B cell (primary cell): ENCODE measurements at regions not wholly inside any gene's neighbourhood (a gene's known extent, or its start where the extent isn't known, plus 50 kb on each side); places are given as distances from the start of the nearest gene placed in this dataset.
A peak's percentile ranks its signal among the peaks of the same experiment; 100 is the strongest.

ENCODE experiments used
- ATAC-seq: fragments of 200-7000 bp; cut with Tn5 transposase; one replicate; pipeline ENCODE4 v1.10.0; 2021; ENCODE audit warnings: low read depth, mild to moderate bottlenecking, moderate number of reproducible peaks, moderate library complexity
- CTCF ChIA-PET: fragments of 350-600 bp; sonication (Branson Sonifier 250); formaldehyde crosslinking; loops from one replicate; lab custom pipeline; 2021; ENCODE audit warnings: antibody characterized with exemption, inconsistent platforms; lab: Charles Lee
- POLR2A ChIA-PET: fragments of 350-600 bp; sonication (Branson Sonifier 250); formaldehyde crosslinking; loops from one replicate; lab custom pipeline; 2021; ENCODE audit warnings: antibody characterized with exemption; lab: Charles Lee
- DNase-seq: peaks from one replicate; pipeline ENCODE4 v3.0.0; 2013
- H2AFZ ChIP-seq: 2 replicates; pipeline ENCODE4 v1.6.1; 2012; ENCODE audit warnings: mild to moderate bottlenecking, low read depth, low read length; ENCODE audit not compliant: insufficient read depth, poor library complexity, severe bottlenecking
- H3K27ac ChIP-seq, 2 donors: 1 replicate in 1 of 2; 2 replicates in 1 of 2; pipeline ENCODE4 v1.5.1; 2012 to 2013; ENCODE audit warnings: low read length in 2 of 2, mild to moderate bottlenecking in 2 of 2, moderate library complexity in 1 of 2
- H3K27me3 ChIP-seq, 4 experiments: fragments of 200-600 bp in 1 of 4; sonication (generic) in 1 of 4; replicated peaks in 1 of 4; 1 replicate in 2 of 4; 2 replicates in 2 of 4; pipeline versions ENCODE4 v1.6.1 to v1.7.0; 2013 to 2016; ENCODE audit warnings: low read length in 3 of 4, mild to moderate bottlenecking in 2 of 4, mixed read lengths in 1 of 4, moderate library complexity in 1 of 4; ENCODE audit not compliant: insufficient read depth in 4 of 4, control insufficient read depth in 3 of 4; ENCODE audit errors: control extremely low read depth in 1 of 4
- H3K36me3 ChIP-seq, 2 experiments: replicated peaks in 1 of 2; 1 replicate in 1 of 2; 2 replicates in 1 of 2; pipeline versions ENCODE4 v1.6.1 to v1.7.1; 2013; ENCODE audit warnings: low read length in 1 of 2; ENCODE audit not compliant: insufficient read depth in 2 of 2, control insufficient read depth in 1 of 2; ENCODE audit errors: control extremely low read depth in 1 of 2, extremely low read depth in 1 of 2
- H3K4me1 ChIP-seq, 2 donors: fragments of 200-600 bp in 1 of 2; sonication (generic) in 1 of 2; 1 replicate in 1 of 2; 2 replicates in 1 of 2; pipeline versions ENCODE4 v1.5.1 to v1.6.1; 2013 to 2017; ENCODE audit warnings: low read length in 2 of 2; ENCODE audit not compliant: control insufficient read depth in 2 of 2, insufficient read depth in 2 of 2
- H3K4me2 ChIP-seq: replicated peaks from 2 replicates; pipeline ENCODE3; 2012; ENCODE audit warnings: mild to moderate bottlenecking, low read depth, low read length; ENCODE audit not compliant: poor library complexity, severe bottlenecking
- H3K4me3 ChIP-seq, 5 experiments: fragments of 200-600 bp in 1 of 5; sonication (generic) in 1 of 5; 1 replicate in 3 of 5; 2 replicates in 2 of 5; pipeline versions ENCODE4 v1.5.1 to v1.7.0; 2011 to 2016; ENCODE audit warnings: low read length in 4 of 5, mild to moderate bottlenecking in 4 of 5, low read depth in 2 of 5, control low read depth in 1 of 5, moderate library complexity in 1 of 5; ENCODE audit not compliant: insufficient read depth in 1 of 5; ENCODE audit errors: control extremely low read depth in 1 of 5, extremely low read depth in 1 of 5
- H3K79me2 ChIP-seq: fragments of 200-600 bp; sonication (generic); one replicate; pipeline ENCODE4 v1.6.0; 2016; ENCODE audit warnings: low read length; ENCODE audit not compliant: control insufficient read depth, insufficient read depth
- H3K9ac ChIP-seq: fragments of 200-600 bp; sonication (generic); 2 replicates; pipeline ENCODE4 v1.6.1; 2017; ENCODE audit warnings: mild to moderate bottlenecking, low read length, moderate library complexity
- H3K9me3 ChIP-seq, 3 donors: one replicate each; pipeline versions ENCODE4 v1.6.1 to v1.7.1; 2013; ENCODE audit warnings: low read length in 2 of 3; ENCODE audit not compliant: control insufficient read depth in 2 of 3, insufficient read depth in 1 of 3; ENCODE audit errors: control extremely low read depth in 1 of 3
- H4K20me1 ChIP-seq: 2 replicates; pipeline ENCODE4 v1.6.0; 2012; ENCODE audit warnings: mild to moderate bottlenecking, low read length; ENCODE audit not compliant: insufficient read depth, control insufficient read depth, poor library complexity, severe bottlenecking
- H3K27ac Mint-ChIP-seq: one replicate; pipeline ENCODE4 v1.8.0; 2021; ENCODE audit warnings: mixed read lengths
- H3K27me3 Mint-ChIP-seq: one replicate; pipeline ENCODE4 v1.8.0; 2021; ENCODE audit warnings: mixed read lengths
- H3K4me1 Mint-ChIP-seq: one replicate; pipeline ENCODE4 v1.8.0; 2021; ENCODE audit warnings: mixed read lengths
- H3K4me3 Mint-ChIP-seq: one replicate; pipeline ENCODE4 v1.8.0; 2021; ENCODE audit warnings: mixed read lengths
- H3K9me3 Mint-ChIP-seq: one replicate; pipeline ENCODE4 v1.8.0; 2022; ENCODE audit warnings: mixed read lengths; ENCODE audit not compliant: insufficient read depth
- CTCF ChIP-seq: fragments of 200-600 bp; IDR thresholded peaks from one replicate; pipeline ENCODE4 v1.8.0; 2022; ENCODE audit warnings: antibody characterized with exemption, mild to moderate bottlenecking
- EZH2 ChIP-seq: IDR thresholded peaks from 2 replicates; pipeline ENCODE4 v1.6.1; 2012; ENCODE audit warnings: borderline replicate concordance, low read depth, mild to moderate bottlenecking, moderate library complexity, low read length; ENCODE audit not compliant: insufficient read depth, poor library complexity, severe bottlenecking
- WGBS: methylation state at CpG from one replicate; pipeline ENCODE4 v1.1.5; 2013; ENCODE audit warnings: missing lambda C conversion rate; ENCODE audit not compliant: insufficient coverage; 5-methylcytosine and 5-hydroxymethylcytosine counted together
- intact Hi-C: fragments of 100-400 bp; cut with micrococcal nuclease; formaldehyde crosslinking; loops from one replicate; pipeline ENCODE4 v1.10.0; 2022

DNA sequence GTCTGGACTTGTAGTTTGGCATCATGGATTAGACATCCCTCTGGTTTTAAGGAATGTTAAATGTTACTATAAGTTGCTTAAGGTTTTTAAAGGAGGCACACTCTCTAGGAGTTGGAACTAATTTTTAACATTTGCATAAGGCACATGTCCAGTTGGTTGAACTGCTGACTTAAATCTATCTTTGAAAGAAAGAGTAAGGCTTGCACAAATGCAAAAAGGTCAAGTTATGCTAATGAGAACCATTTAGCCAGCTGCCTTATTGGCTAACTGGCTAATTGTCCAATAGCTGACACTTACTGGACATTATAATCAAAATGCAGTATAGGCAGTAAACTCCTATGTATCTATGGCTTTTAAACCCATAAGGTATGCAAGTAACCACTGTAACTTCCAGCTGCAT lies 206.1 kb upstream of the TTC29 start:
- no peaks in the 10 kb centered on the region for H3K4me1 Mint-ChIP-seq
- no peak for TF ChIP-seq EZH2
- TF ChIP-seq CTCF, result no peak
- intact Hi-C loops, result no loop called here
- no peaks in the 10 kb centered on the region for H3K9me3 Mint-ChIP-seq
- no peaks in the 10 kb centered on the region for H3K36me3 ChIP-seq
- H2AFZ ChIP-seq, result no peak overlapping the region
- H3K27me3 ChIP-seq, result no peaks in the 10 kb centered on the region
- H3K27ac ChIP-seq, result no peak overlapping the region
- H3K9ac ChIP-seq, result no peak overlapping the region
- no peaks in the 10 kb centered on the region for H4K20me1 ChIP-seq
- no peak overlapping the region for H3K4me2 ChIP-seq
- ChIA-PET POLR2A (no interaction called here), CTCF (interaction anchor here (1.3 kb wide), 1 partner anchor 9 kb away, joined by 3 read pairs; no protein-coding TSS in a partner anchor)
- no peak for ATAC-seq
- peaks cover 22% of the 10 kb centered on the region for H3K27me3 Mint-ChIP-seq
- no peak overlapping the region for H3K4me3 ChIP-seq
- H3K79me2 ChIP-seq, result no peaks in the 10 kb centered on the region
- no peaks in the 10 kb centered on the region for H3K9me3 ChIP-seq
- no peaks in the 10 kb centered on the region for H3K4me1 ChIP-seq
- no peak for DNase-seq
- no peak overlapping the region for H3K27ac Mint-ChIP-seq
- H3K4me3 Mint-ChIP-seq, result no peak overlapping the region

DNA sequence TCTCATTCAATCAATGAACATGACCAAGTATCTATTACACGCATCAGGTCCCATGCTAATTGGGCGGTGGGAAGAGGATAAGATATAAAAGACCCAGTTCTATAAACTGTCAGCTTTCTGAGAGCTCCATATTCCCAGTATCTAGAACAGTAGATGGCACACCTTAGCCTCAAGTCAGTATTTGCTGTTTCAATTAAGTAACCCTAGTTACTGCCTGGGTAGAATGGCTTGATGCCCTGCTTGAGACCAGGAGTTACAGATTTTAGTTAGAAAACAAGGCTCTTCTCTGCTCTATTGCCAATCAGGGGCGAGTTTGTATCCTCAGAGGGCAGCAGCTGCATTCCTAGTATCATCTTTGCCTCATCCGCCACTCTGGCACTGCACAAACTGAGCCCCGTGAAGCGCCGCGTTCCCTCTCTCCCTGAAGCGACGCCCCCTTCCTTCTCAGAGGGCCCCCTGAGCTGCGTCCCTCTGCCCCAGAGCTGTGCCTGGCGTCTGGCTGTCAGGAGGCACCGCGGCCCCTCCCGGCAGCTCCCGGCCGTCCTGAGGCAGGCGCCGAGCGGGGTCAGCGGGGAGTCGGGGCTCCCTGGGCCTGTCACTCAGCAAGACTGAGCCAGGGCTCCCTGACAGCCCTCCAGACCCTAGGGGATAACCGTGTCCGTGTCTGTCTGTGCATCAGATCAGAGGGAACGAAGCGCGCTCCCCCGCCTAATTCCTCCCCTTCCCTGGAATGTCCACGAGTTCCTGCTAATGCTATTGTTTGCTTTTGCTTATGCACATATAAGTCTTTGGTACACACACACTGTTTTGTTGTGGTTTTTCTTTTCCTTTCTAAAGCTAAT lies 212.4 kb upstream of the TTC29 start:
- ChIA-PET CTCF (no interaction called here), POLR2A (no interaction called here)
- Histone ChIP-seq H4K20me1 (no peaks in the 10 kb centered on the region), H3K4me2 (no peak overlapping the region), H3K9ac (no peak overlapping the region), H3K4me3 (no peak overlapping the region), H3K27ac (no peak overlapping the region), H3K27me3 (peaks cover 0 to 18% (median 4%) of the 10 kb centered on the region in 4 experiments), H3K9me3 (no peaks in the 10 kb centered on the region), H3K79me2 (no peaks in the 10 kb centered on the region), H3K4me1 (no peaks in the 10 kb centered on the region), H3K36me3 (no peaks in the 10 kb centered on the region), H2AFZ (peak overlapping the region; percentile 15)
- TF ChIP-seq EZH2, result no peak
- Mint-ChIP-seq H3K27me3 (peaks cover 36% of the 10 kb centered on the region), H3K4me3 (no peak overlapping the region), H3K27ac (no peak overlapping the region), H3K9me3 (no peaks in the 10 kb centered on the region), H3K4me1 (no peaks in the 10 kb centered on the region)
- ATAC-seq, result no peak
- intact Hi-C loops, result no loop called here
- DNase-seq, result no peak
- 11% methylated on average over 24 of the region's 29 CpGs for WGBS
